ENCODE measurements at regions not wholly inside any gene's neighbourhood (a gene's known extent, or its start where the extent isn't known, plus 50 kb on each side); places are given as distances from the start of the nearest gene placed in this dataset.

DNA sequence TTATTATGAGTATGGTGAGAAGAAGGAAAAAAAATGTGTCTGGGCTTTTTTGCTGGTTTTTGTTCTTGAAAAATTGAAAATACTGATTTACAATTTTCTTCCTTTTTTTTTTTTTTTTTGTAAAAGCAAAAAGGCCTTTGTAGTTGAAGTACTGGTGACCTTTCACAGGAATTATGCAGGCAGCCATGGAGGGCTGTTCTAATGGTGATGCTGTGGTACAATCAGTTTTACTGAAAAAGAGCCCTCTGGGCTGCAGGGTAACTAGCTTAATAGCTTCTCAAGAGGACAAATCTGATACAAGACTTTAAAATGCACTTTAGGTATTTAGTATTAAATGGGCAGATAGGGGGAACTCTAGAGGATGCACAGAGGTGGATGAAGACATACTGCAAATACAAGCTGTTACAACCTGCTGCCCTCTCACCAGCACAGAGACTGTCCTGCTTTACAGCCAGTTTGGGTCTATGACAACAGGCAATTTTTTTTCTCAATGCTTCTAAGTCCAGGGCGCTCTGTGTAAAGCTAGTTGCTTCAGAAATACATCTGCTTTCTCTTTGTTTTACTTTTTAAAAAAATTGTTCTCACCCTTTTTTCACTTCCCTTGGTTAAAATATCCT, 61.6 kb upstream of the HS3ST5 start:
- H3K4me2 ChIP-seq (ENCODE audit: low read length): no peak overlapping the region
- no peaks in the 10 kb centered on the region for H3K79me2 ChIP-seq (ENCODE audit: insufficient read depth, low read length)
- H2AFZ ChIP-seq (ENCODE audit: low read length): no peak overlapping the region
- H3K9me2 ChIP-seq (ENCODE audit: low read depth, low read length): no peaks in the 10 kb centered on the region
- no peaks in the 10 kb centered on the region for H3K36me3 ChIP-seq (ENCODE audit: insufficient read depth, low read length)
- no peak overlapping the region for H3K27ac ChIP-seq (ENCODE audit: low read depth, low read length, poor library complexity, severe bottlenecking)
- H3K4me3 ChIP-seq (ENCODE audit: low read depth, low read length, poor library complexity, severe bottlenecking): no peak overlapping the region
- TF ChIP-seq, protein P1, sequence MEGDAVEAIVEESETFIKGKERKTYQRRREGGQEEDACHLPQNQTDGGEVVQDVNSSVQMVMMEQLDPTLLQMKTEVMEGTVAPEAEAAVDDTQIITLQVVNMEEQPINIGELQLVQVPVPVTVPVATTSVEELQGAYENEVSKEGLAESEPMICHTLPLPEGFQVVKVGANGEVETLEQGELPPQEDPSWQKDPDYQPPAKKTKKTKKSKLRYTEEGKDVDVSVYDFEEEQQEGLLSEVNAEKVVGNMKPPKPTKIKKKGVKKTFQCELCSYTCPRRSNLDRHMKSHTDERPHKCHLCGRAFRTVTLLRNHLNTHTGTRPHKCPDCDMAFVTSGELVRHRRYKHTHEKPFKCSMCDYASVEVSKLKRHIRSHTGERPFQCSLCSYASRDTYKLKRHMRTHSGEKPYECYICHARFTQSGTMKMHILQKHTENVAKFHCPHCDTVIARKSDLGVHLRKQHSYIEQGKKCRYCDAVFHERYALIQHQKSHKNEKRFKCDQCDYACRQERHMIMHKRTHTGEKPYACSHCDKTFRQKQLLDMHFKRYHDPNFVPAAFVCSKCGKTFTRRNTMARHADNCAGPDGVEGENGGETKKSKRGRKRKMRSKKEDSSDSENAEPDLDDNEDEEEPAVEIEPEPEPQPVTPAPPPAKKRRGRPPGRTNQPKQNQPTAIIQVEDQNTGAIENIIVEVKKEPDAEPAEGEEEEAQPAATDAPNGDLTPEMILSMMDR (IDR thresholded peaks at IDR 0.05; ENCODE audit: low read length): no peak
- TF ChIP-seq EZH2 (IDR thresholded peaks at IDR 0.05; ENCODE audit: borderline replicate concordance, low read length): no peak
- no peaks in the 10 kb centered on the region for H3F3A ChIP-seq (ENCODE audit: insufficient read depth, low read length)
- H3K27me3 ChIP-seq (ENCODE audit: insufficient read depth, low read length): no peaks in the 10 kb centered on the region
- H3K4me1 ChIP-seq (ENCODE audit: insufficient read depth, low read length, severe bottlenecking): no peaks in the 10 kb centered on the region
- no peak overlapping the region for H3K9ac ChIP-seq (ENCODE audit: low read length)
- no peaks in the 10 kb centered on the region for H4K20me1 ChIP-seq (ENCODE audit: insufficient read depth, low read length)
- no peaks in the 10 kb centered on the region for H3K9me3 ChIP-seq (ENCODE audit: low read length)

DNA sequence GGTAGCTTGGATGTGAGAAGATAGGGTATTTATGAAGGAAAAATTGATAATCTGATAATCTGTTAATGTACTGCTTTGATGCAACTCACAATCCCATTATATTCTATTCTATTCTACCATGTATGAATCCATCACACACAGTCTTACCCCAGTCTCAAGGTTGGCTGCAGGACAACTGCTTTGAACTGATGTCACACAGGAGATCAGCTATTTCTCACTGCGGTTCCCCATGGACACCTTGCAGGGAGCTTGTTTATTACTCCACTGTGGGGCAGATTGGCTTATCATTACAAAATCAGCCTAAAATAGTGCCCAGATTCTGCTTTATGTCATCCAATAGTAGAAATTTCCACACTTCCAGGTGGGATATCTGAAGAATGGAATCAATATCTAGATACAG, 61.0 kb upstream of the HS3ST5 start:
- Histone ChIP-seq H3K9ac (ENCODE audit: low read length) (no peak overlapping the region), H3K36me3 (ENCODE audit: insufficient read depth, low read length) (no peaks in the 10 kb centered on the region), H3K4me3 (ENCODE audit: low read depth, low read length, poor library complexity, severe bottlenecking) (no peak overlapping the region), H3K27me3 (ENCODE audit: insufficient read depth, low read length) (no peaks in the 10 kb centered on the region), H3K9me3 (ENCODE audit: low read length) (no peaks in the 10 kb centered on the region), H3K4me1 (ENCODE audit: insufficient read depth, low read length, severe bottlenecking) (no peaks in the 10 kb centered on the region), H3K9me2 (ENCODE audit: low read depth, low read length) (no peaks in the 10 kb centered on the region), H3F3A (ENCODE audit: insufficient read depth, low read length) (no peaks in the 10 kb centered on the region), H2AFZ (ENCODE audit: low read length) (no peak overlapping the region), H3K79me2 (ENCODE audit: insufficient read depth, low read length) (no peaks in the 10 kb centered on the region), H4K20me1 (ENCODE audit: insufficient read depth, low read length) (no peaks in the 10 kb centered on the region), H3K4me2 (ENCODE audit: low read length) (no peak overlapping the region), H3K27ac (ENCODE audit: low read depth, low read length, poor library complexity, severe bottlenecking) (no peak overlapping the region)
- no peak for TF ChIP-seq EZH2 (IDR thresholded peaks at IDR 0.05; ENCODE audit: borderline replicate concordance, low read length)
- TF ChIP-seq, protein P1 (IDR thresholded peaks at IDR 0.05; ENCODE audit: low read length): no peak

DNA sequence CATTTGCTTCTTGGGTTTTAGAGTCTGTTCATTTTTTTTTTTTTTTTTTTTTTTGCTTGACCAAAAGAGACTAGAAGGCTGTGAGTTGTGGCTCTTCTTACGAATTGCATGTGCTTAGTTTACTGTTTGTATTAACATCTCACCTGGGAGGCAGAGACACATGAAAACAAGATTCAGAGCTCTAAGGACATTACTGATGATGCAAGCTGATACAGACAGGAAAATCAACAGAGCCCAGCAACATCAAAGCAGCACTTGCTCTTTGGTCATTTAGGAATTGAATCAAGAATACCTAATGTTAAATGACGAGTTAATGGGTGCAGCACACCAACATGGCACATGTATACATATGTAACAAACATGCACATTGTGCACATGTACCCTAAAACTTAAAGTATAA, 55.7 kb upstream of the HS3ST5 start:
- Histone ChIP-seq H2AFZ (ENCODE audit: low read length) (no peak overlapping the region), H3K9me2 (ENCODE audit: low read depth, low read length) (no peaks in the 10 kb centered on the region), H3K36me3 (ENCODE audit: insufficient read depth, low read length) (no peaks in the 10 kb centered on the region), H4K20me1 (ENCODE audit: insufficient read depth, low read length) (no peaks in the 10 kb centered on the region), H3K9ac (ENCODE audit: low read length) (no peak overlapping the region), H3K9me3 (ENCODE audit: low read length) (no peaks in the 10 kb centered on the region), H3K27ac (ENCODE audit: low read depth, low read length, poor library complexity, severe bottlenecking) (no peak overlapping the region), H3K27me3 (ENCODE audit: insufficient read depth, low read length) (no peaks in the 10 kb centered on the region), H3K79me2 (ENCODE audit: insufficient read depth, low read length) (no peaks in the 10 kb centered on the region), H3K4me3 (ENCODE audit: low read depth, low read length, poor library complexity, severe bottlenecking) (no peak overlapping the region), H3F3A (ENCODE audit: insufficient read depth, low read length) (no peaks in the 10 kb centered on the region), H3K4me1 (ENCODE audit: insufficient read depth, low read length, severe bottlenecking) (no peaks in the 10 kb centered on the region), H3K4me2 (ENCODE audit: low read length) (no peak overlapping the region)
- no peak for TF ChIP-seq EZH2 (IDR thresholded peaks at IDR 0.05; ENCODE audit: borderline replicate concordance, low read length)
- TF ChIP-seq, protein P1 (IDR thresholded peaks at IDR 0.05; ENCODE audit: low read length): no peak

Data from OCI-LY1 (cell line).